A673 (cell line): ENCODE measurements at regions not wholly inside any gene's neighbourhood (a gene's known extent, or its start where the extent isn't known, plus 50 kb on each side); places are given as distances from the start of the nearest gene placed in this dataset.

ENCODE experiments used
- BruUV-seq: library from RNA; stranded (reverse); fragments of 400-500 nt; replicated peaks from 2 replicates; lab custom pipeline; 2021; lab: Mats Ljungman, UMichigan
- CTCF ChIA-PET: fragments of 300-600 bp; sonication (Branson Sonifier 250); formaldehyde crosslinking; loops from one replicate; lab custom pipeline; 2022; ENCODE audit warnings: antibody characterized with exemption; lab: Charles Lee
- POLR2A ChIA-PET: fragments of 300-600 bp; sonication (Branson Sonifier 250); formaldehyde crosslinking; loops from one replicate; lab custom pipeline; 2022; ENCODE audit warnings: antibody characterized with exemption; ENCODE audit not compliant: low non-redundant PET; lab: Charles Lee
- DNase-seq: peaks from one replicate; pipeline ENCODE4 v3.0.0-alpha.2; 2015; ENCODE audit warnings: low spot score
- H3K27ac ChIP-seq: fragments of 200-600 bp; sonication (generic); 2 replicates; pipeline ENCODE4 v1.5.1; 2016; ENCODE audit warnings: mixed run types, low read depth, mild to moderate bottlenecking, mixed read lengths, antibody characterized with exemption, low read length; ENCODE audit not compliant: poor library complexity, severe bottlenecking
- H3K27me3 ChIP-seq: fragments of 200-600 bp; sonication (generic); replicated peaks from 2 replicates; pipeline ENCODE4 v1.6.1; 2017; ENCODE audit warnings: mixed run types, low read depth, mild to moderate bottlenecking, mixed read lengths, antibody characterized with exemption, low read length; ENCODE audit not compliant: insufficient read depth, poor library complexity
- H3K36me3 ChIP-seq: fragments of 200-600 bp; sonication (generic); 2 replicates; pipeline ENCODE4 v1.6.1; 2016; ENCODE audit warnings: mixed run types, mild to moderate bottlenecking, mixed read lengths, antibody characterized with exemption, low read length; ENCODE audit not compliant: insufficient read depth, poor library complexity, severe bottlenecking
- H3K4me1 ChIP-seq: fragments of 200-600 bp; sonication (generic); 2 replicates; pipeline ENCODE4 v1.6.1; 2017; ENCODE audit warnings: mixed run types, mild to moderate bottlenecking, mixed read lengths, antibody characterized with exemption, low read length; ENCODE audit not compliant: insufficient read depth, poor library complexity, severe bottlenecking
- H3K4me3 ChIP-seq: fragments of 200-600 bp; sonication (generic); 2 replicates; pipeline ENCODE4 v1.5.1; 2016; ENCODE audit warnings: low read depth, mixed run types, mild to moderate bottlenecking, mixed read lengths, low read length; ENCODE audit not compliant: poor library complexity, severe bottlenecking
- H3K9me3 ChIP-seq: fragments of 200-600 bp; sonication (generic); 2 replicates; pipeline ENCODE4 v1.6.1; 2016; ENCODE audit warnings: mixed run types, low read depth, mild to moderate bottlenecking, mixed read lengths, antibody characterized with exemption, low read length; ENCODE audit not compliant: poor library complexity, severe bottlenecking
- CTCF ChIP-seq: fragments of 300-800, 200-600 bp; sonication (generic); conservative IDR thresholded peaks from 2 replicates; pipeline ENCODE4 v1.5.1; 2017; ENCODE audit warnings: low read depth, mild to moderate bottlenecking, antibody characterized with exemption, low read length, moderate library complexity, mixed read lengths
- EZH2 ChIP-seq: fragments of 200-600 bp; sonication (generic); IDR thresholded peaks from 2 replicates; pipeline ENCODE4 v1.6.1; 2017; ENCODE audit warnings: borderline replicate concordance, low read depth, mild to moderate bottlenecking, mixed read lengths, antibody characterized with exemption, low read length; ENCODE audit not compliant: poor library complexity, severe bottlenecking
- intact Hi-C: fragments of 100-400 bp; cut with micrococcal nuclease; formaldehyde crosslinking; loops from one replicate; pipeline ENCODE4 v1.10.0; 2022; ENCODE audit not compliant: unreplicated experiment

DNA sequence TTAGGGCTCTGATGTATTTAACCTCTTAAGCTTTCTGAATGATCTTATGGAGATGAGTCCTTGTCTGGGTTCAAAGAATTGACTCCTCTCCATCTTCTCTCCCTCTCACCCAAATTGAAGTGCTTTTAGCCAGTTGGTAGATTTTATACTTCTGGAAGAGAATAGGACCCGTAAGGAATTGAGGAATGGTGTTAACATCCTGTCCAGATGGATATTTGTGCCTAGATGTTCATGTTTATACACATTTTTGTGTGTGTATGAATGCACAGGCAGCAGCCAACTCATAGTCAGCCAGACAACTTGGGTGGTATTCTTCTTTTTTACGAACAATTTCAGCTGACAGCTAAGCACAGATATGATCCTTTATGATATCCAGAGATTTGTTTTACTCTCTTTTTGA is 449.6 kb upstream of the RGS6 start:
- Histone ChIP-seq H3K4me1 (peaks cover 30% of the 10 kb centered on the region), H3K36me3 (no peaks in the 10 kb centered on the region), H3K4me3 (no peak overlapping the region), H3K27me3 (no peaks in the 10 kb centered on the region), H3K27ac (no peak overlapping the region), H3K9me3 (no peaks in the 10 kb centered on the region)
- no peak for TF ChIP-seq EZH2
- no peak for TF ChIP-seq CTCF
- BruUV-seq: no TSS peak
- POLR2A ChIA-PET: no interaction called here
- DNase-seq: no peak
- intact Hi-C loops: no loop called here
- CTCF ChIA-PET: no interaction called here

GRCh38 chr14:71483154-71483553 is 449.1 kb upstream of the RGS6 start:
- Histone ChIP-seq H3K27ac (no peak overlapping the region), H3K36me3 (no peaks in the 10 kb centered on the region), H3K27me3 (no peaks in the 10 kb centered on the region), H3K4me1 (peaks cover 30% of the 10 kb centered on the region), H3K9me3 (no peaks in the 10 kb centered on the region), H3K4me3 (no peak overlapping the region)
- BruUV-seq: no TSS peak
- TF ChIP-seq CTCF: no peak
- no peak for TF ChIP-seq EZH2
- CTCF ChIA-PET: no interaction called here
- DNase-seq: no peak
- POLR2A ChIA-PET: no interaction called here
- intact Hi-C loops: no loop called here

- no peaks in the 10 kb centered on the region for H3K9me3 ChIP-seq
- no peak for DNase-seq
- no peaks in the 10 kb centered on the region for H3K36me3 ChIP-seq
- peaks cover 24% of the 10 kb centered on the region for H3K4me1 ChIP-seq
- POLR2A ChIA-PET: no interaction called here
- no peak overlapping the region for H3K27ac ChIP-seq
- intact Hi-C loops: no loop called here
- H3K27me3 ChIP-seq: no peaks in the 10 kb centered on the region
- BruUV-seq: no TSS peak
- CTCF ChIA-PET: no interaction called here
- no peak overlapping the region for H3K4me3 ChIP-seq
- TF ChIP-seq CTCF (no peak), EZH2 (no peak)
Observed at GRCh38 chr14:71485833-71486232, 446.4 kb upstream of the RGS6 start.

- POLR2A ChIA-PET: no interaction called here
Observed at GRCh38 chr14:71486279-71486678, 445.9 kb upstream of the RGS6 start.

More at GRCh38 chr14:71486279-71486678, 445.9 kb upstream of the RGS6 start:
- TF ChIP-seq EZH2 (no peak), CTCF (no peak)
- Histone ChIP-seq H3K9me3 (no peaks in the 10 kb centered on the region), H3K4me1 (peaks cover 23% of the 10 kb centered on the region), H3K27me3 (no peaks in the 10 kb centered on the region), H3K36me3 (no peaks in the 10 kb centered on the region), H3K4me3 (no peak overlapping the region), H3K27ac (no peak overlapping the region)
- intact Hi-C loops: no loop called here
- no TSS peak for BruUV-seq
- CTCF ChIA-PET: no interaction called here
- DNase-seq: no peak
